Left lung (tissue), 4 donors: ENCODE measurements at regions not wholly inside any gene's neighbourhood (a gene's known extent, or its start where the extent isn't known, plus 50 kb on each side); places are given as distances from the start of the nearest gene placed in this dataset.
A peak's percentile ranks its signal among the peaks of the same experiment; 100 is the strongest.

Experiments
- ATAC-seq: fragments of 200-7000 bp; cut with Tn5 transposase; one replicate; pipeline ENCODE4 v1.9.1; 2020; ENCODE audit warnings: moderate library complexity
- DNase-seq, 4 donors: peaks; one replicate each; pipeline ENCODE4 v3.0.0-alpha.2; 2013 to 2020
- H3K27ac ChIP-seq, 2 donors: fragments of 200-600 bp; sonication (generic) in 1 of 2; one replicate each; pipeline versions ENCODE4 v1.5.0 to v1.8.0; 2020 to 2021
- H3K27me3 ChIP-seq, 2 donors: fragments of 200-600 bp; sonication (generic) in 1 of 2; one replicate each; pipeline versions ENCODE4 v1.5.0 to v1.8.0; 2020 to 2021
- H3K36me3 ChIP-seq, 2 donors: fragments of 200-600 bp; sonication (generic) in 1 of 2; one replicate each; pipeline versions ENCODE4 v1.5.0 to v1.8.0; 2020 to 2021
- H3K4me1 ChIP-seq, 2 donors: fragments of 200-600 bp; one replicate each; pipeline ENCODE4 v1.8.0; 2021
- H3K4me3 ChIP-seq, 2 donors: fragments of 200-600 bp; sonication (generic) in 1 of 2; one replicate each; pipeline versions ENCODE4 v1.5.0 to v1.8.0; 2020 to 2021; ENCODE audit warnings: mild to moderate bottlenecking in 1 of 2
- H3K9me3 ChIP-seq, 2 donors: fragments of 200-600 bp; sonication (generic) in 1 of 2; one replicate each; pipeline versions ENCODE4 v1.5.0 to v1.8.0; 2020 to 2021
- intact Hi-C, 2 donors: fragments of 100-400 bp; cut with DNase I; formaldehyde crosslinking; loops; one replicate each; pipeline versions ENCODE4 v1.11.2 to v1.14.2; 2022
- TF ChIP-seq, protein P1 (sequence below), 2 donors: fragments of 200-600 bp; sonication (generic) in 1 of 2; IDR thresholded peaks; one replicate each; pipeline versions ENCODE4 v1.5.0 to v1.8.0; 2021; ENCODE audit warnings: antibody characterized with exemption in 2 of 2
- donor health status: DM: no; HTN: yes; CAD: no.
- donor health status: DM: no; HTN: no; CAD: no.

- no peak for ATAC-seq
- TF ChIP-seq, protein P1, sequence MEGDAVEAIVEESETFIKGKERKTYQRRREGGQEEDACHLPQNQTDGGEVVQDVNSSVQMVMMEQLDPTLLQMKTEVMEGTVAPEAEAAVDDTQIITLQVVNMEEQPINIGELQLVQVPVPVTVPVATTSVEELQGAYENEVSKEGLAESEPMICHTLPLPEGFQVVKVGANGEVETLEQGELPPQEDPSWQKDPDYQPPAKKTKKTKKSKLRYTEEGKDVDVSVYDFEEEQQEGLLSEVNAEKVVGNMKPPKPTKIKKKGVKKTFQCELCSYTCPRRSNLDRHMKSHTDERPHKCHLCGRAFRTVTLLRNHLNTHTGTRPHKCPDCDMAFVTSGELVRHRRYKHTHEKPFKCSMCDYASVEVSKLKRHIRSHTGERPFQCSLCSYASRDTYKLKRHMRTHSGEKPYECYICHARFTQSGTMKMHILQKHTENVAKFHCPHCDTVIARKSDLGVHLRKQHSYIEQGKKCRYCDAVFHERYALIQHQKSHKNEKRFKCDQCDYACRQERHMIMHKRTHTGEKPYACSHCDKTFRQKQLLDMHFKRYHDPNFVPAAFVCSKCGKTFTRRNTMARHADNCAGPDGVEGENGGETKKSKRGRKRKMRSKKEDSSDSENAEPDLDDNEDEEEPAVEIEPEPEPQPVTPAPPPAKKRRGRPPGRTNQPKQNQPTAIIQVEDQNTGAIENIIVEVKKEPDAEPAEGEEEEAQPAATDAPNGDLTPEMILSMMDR (IDR thresholded peaks at IDR 0.05), result no peak
- Histone ChIP-seq H3K4me1 (peaks cover 0 to 6% of the 10 kb centered on the region in 2 donors), H3K4me3 (no peak overlapping the region), H3K36me3 (no peaks in the 10 kb centered on the region), H3K27me3 (no peaks in the 10 kb centered on the region), H3K9me3 (no peaks in the 10 kb centered on the region), H3K27ac (no peak overlapping the region)
- DNase-seq, result no peak
- intact Hi-C loops, result no loop called here
These were observed 224.3 kb upstream of the FOXA2 start for GRCh38 chr20:22808628-22809027.

- no peaks in the 10 kb centered on the region for H3K27me3 ChIP-seq
- H3K9me3 ChIP-seq, result no peaks in the 10 kb centered on the region
- peaks cover 0 to under 1% of the 10 kb centered on the region in 2 donors for H3K4me1 ChIP-seq
- peak overlapping the region in 1 of 2 donors; percentile 34 for H3K27ac ChIP-seq
- TF ChIP-seq, protein P1 (IDR thresholded peaks at IDR 0.05), result no peak
- no peak for ATAC-seq
- DNase-seq, result no peak
- intact Hi-C loops, result no loop called here
- H3K36me3 ChIP-seq, result no peaks in the 10 kb centered on the region
- H3K4me3 ChIP-seq, result no peak overlapping the region
These were observed 225.1 kb upstream of the SSTR4 start for GRCh38 chr20:22810030-22810429.

- peak; percentile 35 for ATAC-seq
- TF ChIP-seq, protein P1 (IDR thresholded peaks at IDR 0.05), result no peak
- H3K27ac ChIP-seq, result peak overlapping the region in 1 of 2 donors; percentile 53
These were observed 224.2 kb upstream of the SSTR4 start for GRCh38 chr20:22810626-22811569.

GRCh38 chr20:22814471-22815205, 220.5 kb upstream of the SSTR4 start:
- H3K9me3 ChIP-seq, result no peaks in the 10 kb centered on the region
- no peak for DNase-seq
- H3K27ac ChIP-seq, result no peak overlapping the region
- no peak for ATAC-seq
- no peaks in the 10 kb centered on the region for H3K36me3 ChIP-seq
- TF ChIP-seq, protein P1 (IDR thresholded peaks at IDR 0.05), result no peak
- no peaks in the 10 kb centered on the region for H3K4me1 ChIP-seq
- no peak overlapping the region for H3K4me3 ChIP-seq
- no peaks in the 10 kb centered on the region for H3K27me3 ChIP-seq
- intact Hi-C loops, result no loop called here

More at GRCh38 chr20:22810626-22811569, 224.2 kb upstream of the SSTR4 start:
- Histone ChIP-seq H3K4me1 (no peaks in the 10 kb centered on the region), H3K27me3 (no peaks in the 10 kb centered on the region), H3K4me3 (no peak overlapping the region), H3K36me3 (no peaks in the 10 kb centered on the region), H3K9me3 (no peaks in the 10 kb centered on the region)
- intact Hi-C loops, result no loop called here
- no peak for DNase-seq

DNA sequence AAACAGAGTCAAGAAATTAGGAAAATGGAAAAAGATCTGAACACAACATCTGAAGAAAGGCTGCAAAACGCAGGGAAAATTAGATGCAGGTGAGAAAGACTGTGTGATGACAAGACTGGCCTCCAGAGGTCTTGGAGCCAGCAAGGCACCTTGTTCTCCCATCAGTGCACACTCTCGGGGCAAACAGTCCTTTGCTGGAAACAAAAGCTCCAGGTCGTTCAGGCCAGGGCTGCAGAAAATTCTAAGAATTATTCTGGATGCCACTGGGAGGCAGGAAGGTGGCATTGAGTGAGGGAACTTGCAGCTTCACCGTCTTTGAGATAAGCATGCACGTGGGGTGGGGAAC, 219.9 kb upstream of the SSTR4 start:
- Histone ChIP-seq H3K27me3 (no peaks in the 10 kb centered on the region), H3K4me1 (no peaks in the 10 kb centered on the region), H3K4me3 (no peak overlapping the region), H3K36me3 (no peaks in the 10 kb centered on the region), H3K9me3 (no peaks in the 10 kb centered on the region), H3K27ac (no peak overlapping the region)
- intact Hi-C loops, result no loop called here
- no peak for DNase-seq
- TF ChIP-seq, protein P1 (IDR thresholded peaks at IDR 0.05), result no peak
- ATAC-seq, result no peak
